GM19240 (cell line): ENCODE measurements at regions not wholly inside any gene's neighbourhood (a gene's known extent, or its start where the extent isn't known, plus 50 kb on each side); places are given as distances from the start of the nearest gene placed in this dataset.
"Not testable (repeated sequence)": the region's sequence is repeated elsewhere in the genome, so short reads cannot be mapped to it uniquely, and the experiment has no call there.

Source experiments
- DNase-seq: peaks from one replicate; pipeline ENCODE4 v3.0.0; 2011; ENCODE audit warnings: low spot score; ENCODE audit not compliant: insufficient read length

- no peak for DNase-seq
These were observed 54.7 kb upstream of the ARSJ start for GRCh38 chr4:114034189-114034588.

- DNase-seq: no peak
These were observed 57.0 kb upstream of the ARSJ start for GRCh38 chr4:114036426-114036825.

- DNase-seq: no peak
These were observed 57.4 kb upstream of the ARSJ start for GRCh38 chr4:114036864-114037263.

GRCh38 chr4:114037988-114038387 is 58.5 kb upstream of the ARSJ start:
- DNase-seq: no peak

- DNase-seq: no peak
These were observed 59.4 kb upstream of the ARSJ start for GRCh38 chr4:114038762-114039387.

GRCh38 chr4:114040319-114041116 is 61.1 kb upstream of the ARSJ start:
- peak; percentile 10 for DNase-seq

DNA sequence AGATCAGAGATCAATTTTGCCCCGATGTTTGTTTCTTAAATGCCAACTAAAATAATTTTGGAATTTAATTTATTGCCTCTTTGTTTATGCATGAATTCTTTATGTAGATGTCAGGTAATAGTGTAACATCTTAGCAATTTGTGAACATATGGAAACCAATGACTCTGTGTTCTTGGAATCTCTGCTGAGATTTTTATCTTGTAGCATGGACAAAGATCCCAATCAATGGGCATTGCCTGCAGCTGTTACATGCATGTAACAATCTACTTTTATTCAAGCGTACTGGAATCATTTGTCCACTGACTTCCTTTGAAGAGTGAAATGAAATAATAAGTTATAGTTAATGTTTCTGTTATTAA is 61.6 kb upstream of the ARSJ start:
- no peak for DNase-seq

DNA sequence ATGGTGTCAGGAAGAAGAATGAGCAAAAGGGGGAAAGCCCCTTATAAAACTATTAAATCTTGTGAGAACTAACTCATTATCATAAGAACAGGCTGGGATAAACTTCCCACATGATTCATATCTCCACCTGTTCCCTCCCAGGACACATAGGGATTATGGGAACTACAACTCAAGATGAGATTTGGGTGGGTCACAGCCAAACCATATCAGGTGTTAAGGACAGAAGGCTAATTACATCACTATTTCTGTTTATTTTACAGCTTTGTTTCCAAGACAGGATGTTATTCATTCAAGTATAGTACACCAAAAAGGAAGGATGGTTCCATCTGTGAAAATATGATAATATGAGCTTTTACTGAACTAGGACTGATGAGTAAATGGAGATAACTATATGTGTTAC is 63.7 kb upstream of the ARSJ start:
- DNase-seq: no peak

GRCh38 chr4:114044351-114044750 is 64.9 kb upstream of the ARSJ start:
- not testable (repeated sequence) for DNase-seq

DNA sequence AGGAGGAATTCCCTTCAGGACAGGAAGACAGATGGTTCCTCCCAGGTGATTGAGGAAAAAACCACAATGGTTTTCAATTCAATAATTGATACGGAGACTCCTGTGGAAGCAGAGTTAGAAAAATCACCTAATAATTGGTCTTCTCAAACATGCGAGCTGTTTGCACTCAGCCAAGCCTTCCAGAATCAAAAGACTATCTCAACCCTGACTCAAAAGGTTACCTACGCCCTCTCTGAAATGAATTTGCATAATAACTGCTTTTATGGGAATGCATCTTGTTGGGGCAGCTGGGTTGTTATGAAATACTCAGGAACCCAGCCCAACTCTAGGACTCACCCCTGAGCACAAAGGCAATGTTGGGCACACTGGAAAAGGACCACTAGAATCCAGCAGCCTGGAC is 66.9 kb upstream of the ARSJ start:
- DNase-seq: no peak

DNA sequence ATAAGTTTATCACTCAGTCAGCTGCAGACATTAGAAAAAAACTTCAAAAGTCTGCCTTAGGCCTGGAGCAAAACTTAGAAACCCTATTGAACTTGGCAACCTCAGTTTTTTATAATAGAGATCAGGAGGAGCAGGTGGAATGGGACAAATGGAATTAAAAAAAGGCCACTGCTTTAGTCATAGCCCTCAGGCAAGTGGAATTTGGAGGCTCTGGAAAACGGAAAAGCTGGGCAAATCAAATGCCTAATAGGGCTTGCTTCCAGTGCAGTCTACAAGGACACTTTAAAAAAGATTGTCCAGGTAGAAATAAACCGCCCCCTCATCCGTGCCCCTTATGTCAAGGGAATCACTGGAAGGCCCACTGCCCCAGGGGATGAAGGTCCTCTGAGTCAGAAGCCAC is 68.7 kb upstream of the ARSJ start:
- not testable (repeated sequence) for DNase-seq

- DNase-seq: no peak
These were observed 72.8 kb upstream of the ARSJ start for GRCh38 chr4:114052227-114052626.

GRCh38 chr4:114056599-114056998 is 77.2 kb upstream of the ARSJ start:
- no peak for DNase-seq

DNA sequence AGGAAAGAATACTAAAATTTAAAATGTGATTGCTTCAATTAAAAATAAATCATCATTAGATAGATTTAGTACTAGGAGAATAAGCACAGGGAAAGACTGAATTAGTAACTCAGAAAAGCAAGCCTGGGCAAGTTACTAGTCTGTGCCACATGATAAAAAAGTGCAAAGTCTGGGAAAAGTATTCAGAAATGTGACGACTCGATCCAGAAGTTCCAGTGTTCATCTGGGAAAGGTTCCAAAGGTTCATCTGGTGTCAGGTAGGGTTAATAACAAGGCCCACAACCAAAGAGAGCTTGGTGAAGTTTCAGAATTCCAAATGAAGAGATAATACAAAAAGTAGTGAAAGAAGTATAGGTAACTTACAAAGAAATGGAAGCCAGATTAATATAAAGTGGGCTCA is 78.3 kb upstream of the ARSJ start:
- no peak for DNase-seq

DNA sequence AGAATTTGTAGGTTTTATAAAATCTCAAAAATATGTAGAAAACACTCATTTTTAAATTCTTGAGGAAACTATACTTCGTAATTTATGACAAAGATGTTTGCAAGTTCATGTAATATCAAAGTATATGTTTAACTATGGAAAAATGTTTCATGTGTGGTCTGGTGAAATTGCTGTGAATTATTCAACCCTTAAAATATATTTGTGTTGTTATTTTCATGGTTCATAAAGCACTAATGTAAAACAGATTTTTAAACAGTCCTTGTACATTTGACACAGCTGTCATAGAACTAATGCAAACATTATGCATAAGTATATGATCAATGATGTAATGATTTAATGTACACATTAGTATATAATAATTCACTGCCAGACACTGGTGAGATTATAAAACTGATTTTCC is 83.1 kb upstream of the ARSJ start:
- DNase-seq: no peak

DNA sequence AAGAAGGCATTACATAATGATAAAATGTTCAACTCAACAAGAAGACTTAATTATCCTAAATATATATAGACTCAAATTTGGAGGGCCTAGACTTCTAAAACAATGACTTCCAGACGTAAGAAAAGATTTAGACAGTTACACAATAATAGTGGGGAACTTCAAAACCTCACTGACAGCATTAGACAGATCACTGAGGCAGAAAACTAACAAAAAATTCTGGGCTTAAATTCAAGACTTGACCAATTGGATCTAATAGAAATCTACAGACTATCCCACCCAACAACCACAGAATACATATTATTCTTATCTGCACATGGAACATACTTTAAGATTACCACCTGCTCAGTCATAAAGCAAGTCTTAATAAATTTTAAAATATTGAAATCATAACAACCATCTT is 93.3 kb upstream of the ARSJ start:
- no peak for DNase-seq

DNA sequence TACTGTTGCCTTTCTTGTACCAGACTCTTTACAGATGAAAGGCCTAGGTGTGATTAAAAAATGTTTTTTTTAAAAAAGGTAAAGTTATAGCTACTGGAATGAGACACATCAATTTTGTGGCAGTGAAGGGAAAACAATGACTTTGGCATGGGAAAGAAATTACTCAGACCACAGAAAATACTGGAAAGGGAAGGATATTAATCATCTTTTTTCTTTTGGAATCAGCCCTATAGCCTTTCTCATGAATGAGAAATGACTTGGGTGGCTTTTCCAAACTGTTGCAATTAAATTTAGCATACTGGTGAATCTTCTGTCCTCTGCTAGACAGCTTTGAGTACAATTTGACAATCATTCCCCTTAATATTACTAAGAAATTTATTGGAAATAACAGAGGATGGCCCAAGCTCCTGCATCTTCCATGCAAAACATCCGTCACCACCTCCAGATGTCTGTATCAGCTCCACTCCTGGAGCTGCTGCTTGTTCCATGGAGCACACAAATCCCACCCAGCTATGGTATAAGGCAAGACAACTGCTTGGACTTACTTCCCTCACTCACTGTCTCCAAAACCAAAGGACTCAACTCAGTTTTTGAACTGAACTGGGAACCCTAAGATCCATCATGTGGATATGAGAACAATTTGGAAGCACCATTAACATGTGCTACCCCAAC is 97.6 kb upstream of the ARSJ start:
- no peak for DNase-seq

- DNase-seq: no peak
These were observed 98.2 kb upstream of the ARSJ start for GRCh38 chr4:114077610-114078009.

- DNase-seq: no peak
These were observed 99.2 kb upstream of the ARSJ start for GRCh38 chr4:114078636-114079035.

DNA sequence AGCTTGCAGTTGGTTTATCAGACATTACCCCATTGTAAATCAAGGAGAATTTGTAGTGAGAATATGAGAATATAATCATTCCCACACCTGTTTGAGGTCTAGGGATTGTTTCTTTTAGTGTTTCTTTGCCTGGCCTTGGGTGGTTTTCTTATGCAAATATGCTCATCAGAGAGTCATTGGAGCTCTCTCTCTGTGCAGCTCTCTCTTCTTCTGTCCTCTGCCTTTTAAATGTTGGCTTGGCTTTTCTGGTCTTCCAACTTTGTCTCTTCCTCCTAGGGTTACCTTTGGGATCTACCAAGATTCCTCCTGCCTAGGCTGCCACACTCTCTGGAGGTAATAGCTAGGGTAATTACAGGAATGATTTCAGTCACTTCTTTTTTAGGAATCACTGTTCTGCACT is 102.3 kb upstream of the ARSJ start:
- no peak for DNase-seq

GRCh38 chr4:114082348-114082747 is 102.9 kb upstream of the ARSJ start:
- DNase-seq: no peak

GRCh38 chr4:114085611-114086345 is 106.3 kb upstream of the ARSJ start:
- DNase-seq: no peak
